Stomach (tissue), 8 donors: ENCODE measurements at regions not wholly inside any gene's neighbourhood (a gene's known extent, or its start where the extent isn't known, plus 50 kb on each side); places are given as distances from the start of the nearest gene placed in this dataset.

ENCODE experiments used
- DNase-seq, 2 donors: peaks; one replicate each; pipeline versions ENCODE4 v3.0.0 to v3.0.0-alpha.2; 2013 to 2019
- H3K27ac ChIP-seq, 5 donors: fragments of 200-600 bp in 4 of 5; sonication (generic) in 4 of 5; one replicate each; pipeline ENCODE4 v1.5.1; 2013 to 2019; ENCODE audit warnings: mild to moderate bottlenecking in 1 of 5, moderate library complexity in 1 of 5
- H3K27me3 ChIP-seq, 3 donors: fragments of 200-600 bp; sonication (generic); one replicate each; pipeline ENCODE4 v1.5.1; 2017 to 2019; ENCODE audit warnings: mixed run types in 1 of 3
- H3K36me3 ChIP-seq, 4 donors: fragments of 200-600 bp; sonication (generic); 1 replicate in 3 of 4; 2 replicates in 1 of 4; pipeline ENCODE4 v1.5.1; 2016 to 2019
- H3K4me1 ChIP-seq, 4 donors: fragments of 200-600 bp; sonication (generic); one replicate each; pipeline ENCODE4 v1.5.1; 2016 to 2019
- H3K4me3 ChIP-seq, 4 donors: fragments of 200-600 bp; sonication (generic) in 3 of 4; one replicate each; pipeline ENCODE4 v1.5.1; 2016 to 2019; ENCODE audit warnings: mild to moderate bottlenecking in 1 of 4
- H3K9me3 ChIP-seq, 4 donors: fragments of 200-600 bp; sonication (generic); one replicate each; pipeline ENCODE4 v1.5.1; 2016 to 2019
- EP300 ChIP-seq: sonication (generic); formaldehyde crosslinking; IDR thresholded peaks from one replicate; pipeline ENCODE4 v1.6.1; 2017; ENCODE audit warnings: antibody characterized with exemption
- POLR2A ChIP-seq, 4 donors: fragments of 450-650 bp; IDR thresholded peaks; one replicate each; pipeline ENCODE4 v1.6.1; 2016; ENCODE audit warnings: antibody characterized with exemption in 4 of 4, control low read depth in 2 of 4, mild to moderate bottlenecking in 1 of 4, moderate library complexity in 1 of 4
- POLR2AphosphoS5 ChIP-seq, 3 donors: sonication (generic); formaldehyde crosslinking; IDR thresholded peaks; one replicate each; pipeline ENCODE4 v1.6.1; 2016; ENCODE audit warnings: antibody characterized with exemption in 3 of 3
- WGBS, 5 donors: extraction: QIAGEN DNeasy Blood & Tissue Kit in 3 of 5; methylation state at CpG; one replicate each; pipeline versions ENCODE4 v1.1.5 to v1.1.7; 2013 to 2018; 5-methylcytosine and 5-hydroxymethylcytosine counted together
- intact Hi-C: fragments of 100-400 bp; cut with DNase I; formaldehyde crosslinking; loops from one replicate; pipeline ENCODE4 v1.15.1; 2023; ENCODE audit warnings: low total_unique reads
- TF ChIP-seq, protein P1 (sequence below), 7 experiments: fragments of 450-650 bp in 4 of 7; fragments of 200-600 bp in 3 of 7; sonication (generic) in 3 of 7; IDR thresholded peaks; one replicate each; pipeline ENCODE4 v1.5.1; 2016 to 2019; ENCODE audit warnings: antibody characterized with exemption in 7 of 7, control low read depth in 2 of 7, mild to moderate bottlenecking in 1 of 7
- donor health status: healthy with polysubstance abuse.
- donor health status: Bipolar disorder and iron deficiency.
- donor health status: healthy.

GRCh38 chr12:102728506-102729242 is 188.4 kb downstream of the PAH start:
- H3K27me3 ChIP-seq = no peaks in the 10 kb centered on the region
- DNase-seq = no peak
- intact Hi-C loops = no loop called here
- 51 to 64% (median 61%) methylated on average over 5 of the region's 5 CpGs for WGBS, 5 donors
- TF ChIP-seq POLR2AphosphoS5 (IDR thresholded peaks at IDR 0.05) (no peak), POLR2A (IDR thresholded peaks at IDR 0.05) (no peak), EP300 (no peak)
- TF ChIP-seq, protein P1, sequence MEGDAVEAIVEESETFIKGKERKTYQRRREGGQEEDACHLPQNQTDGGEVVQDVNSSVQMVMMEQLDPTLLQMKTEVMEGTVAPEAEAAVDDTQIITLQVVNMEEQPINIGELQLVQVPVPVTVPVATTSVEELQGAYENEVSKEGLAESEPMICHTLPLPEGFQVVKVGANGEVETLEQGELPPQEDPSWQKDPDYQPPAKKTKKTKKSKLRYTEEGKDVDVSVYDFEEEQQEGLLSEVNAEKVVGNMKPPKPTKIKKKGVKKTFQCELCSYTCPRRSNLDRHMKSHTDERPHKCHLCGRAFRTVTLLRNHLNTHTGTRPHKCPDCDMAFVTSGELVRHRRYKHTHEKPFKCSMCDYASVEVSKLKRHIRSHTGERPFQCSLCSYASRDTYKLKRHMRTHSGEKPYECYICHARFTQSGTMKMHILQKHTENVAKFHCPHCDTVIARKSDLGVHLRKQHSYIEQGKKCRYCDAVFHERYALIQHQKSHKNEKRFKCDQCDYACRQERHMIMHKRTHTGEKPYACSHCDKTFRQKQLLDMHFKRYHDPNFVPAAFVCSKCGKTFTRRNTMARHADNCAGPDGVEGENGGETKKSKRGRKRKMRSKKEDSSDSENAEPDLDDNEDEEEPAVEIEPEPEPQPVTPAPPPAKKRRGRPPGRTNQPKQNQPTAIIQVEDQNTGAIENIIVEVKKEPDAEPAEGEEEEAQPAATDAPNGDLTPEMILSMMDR (IDR thresholded peaks at IDR 0.05) = no peak
- no peaks in the 10 kb centered on the region for H3K36me3 ChIP-seq
- no peaks in the 10 kb centered on the region for H3K9me3 ChIP-seq
- no peak overlapping the region for H3K4me3 ChIP-seq
- no peaks in the 10 kb centered on the region for H3K4me1 ChIP-seq
- no peak overlapping the region for H3K27ac ChIP-seq

DNA sequence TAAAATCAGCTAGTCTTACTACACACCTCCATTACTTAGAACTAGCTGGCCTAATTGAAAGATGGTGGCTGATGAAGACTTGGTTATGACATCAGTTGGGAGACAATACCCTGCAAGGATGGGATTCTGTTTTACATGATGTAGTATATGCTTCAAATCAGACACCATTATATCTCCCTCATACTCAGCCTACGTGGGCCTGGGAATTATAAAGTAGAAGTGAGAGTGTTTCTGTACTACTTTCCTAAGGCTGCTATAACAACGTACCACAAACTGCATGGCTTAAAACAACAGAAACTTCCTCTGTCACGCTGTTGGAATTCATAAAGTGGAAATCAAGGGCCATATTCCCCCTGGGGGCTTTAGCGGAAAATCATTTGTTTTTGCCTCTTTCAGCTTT is 190.4 kb downstream of the PAH start:
- TF ChIP-seq POLR2A (IDR thresholded peaks at IDR 0.05) (no peak), EP300 (no peak), POLR2AphosphoS5 (IDR thresholded peaks at IDR 0.05) (no peak)
- TF ChIP-seq, protein P1 (IDR thresholded peaks at IDR 0.05) = no peak
- DNase-seq = no peak
- H3K4me1 ChIP-seq = no peaks in the 10 kb centered on the region
- no peaks in the 10 kb centered on the region for H3K9me3 ChIP-seq
- no peak overlapping the region for H3K27ac ChIP-seq
- H3K4me3 ChIP-seq = no peak overlapping the region
- WGBS, 5 donors = 89 to 94% (median 92%) methylated on average over 4 of the region's 4 CpGs
- intact Hi-C loops = no loop called here
- H3K27me3 ChIP-seq = no peaks in the 10 kb centered on the region
- no peaks in the 10 kb centered on the region for H3K36me3 ChIP-seq

DNA sequence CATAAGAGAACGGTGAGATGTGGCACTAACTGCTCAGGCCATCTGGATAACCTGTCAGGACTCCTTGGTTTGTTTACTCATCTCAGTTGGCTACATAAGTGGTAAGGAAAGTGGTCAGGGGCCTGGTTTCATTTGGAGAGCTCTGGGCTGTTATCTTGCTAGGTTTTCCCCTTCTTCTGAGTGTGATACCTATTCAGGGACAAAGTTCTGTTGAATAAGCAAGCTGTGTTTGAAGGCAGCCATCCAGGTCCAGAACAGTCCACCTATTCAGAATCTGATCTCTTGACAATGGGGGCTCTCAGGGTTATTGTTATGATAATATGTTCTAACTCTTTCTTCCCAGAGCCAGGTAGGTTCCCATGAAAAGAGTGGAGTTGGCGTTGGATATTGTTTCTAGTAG is 194.9 kb downstream of the PAH start:
- WGBS, 5 donors = 53 to 70% (median 60%) methylated on average over 2 of the region's 2 CpGs
- DNase-seq = no peak
- intact Hi-C loops = no loop called here
- H3K4me1 ChIP-seq = no peaks in the 10 kb centered on the region
- TF ChIP-seq POLR2AphosphoS5 (IDR thresholded peaks at IDR 0.05) (no peak), POLR2A (IDR thresholded peaks at IDR 0.05) (no peak)
- TF ChIP-seq, protein P1 (IDR thresholded peaks at IDR 0.05) = no peak
- no peaks in the 10 kb centered on the region for H3K9me3 ChIP-seq
- H3K27ac ChIP-seq = no peak overlapping the region
- H3K4me3 ChIP-seq = no peak overlapping the region
- no peaks in the 10 kb centered on the region for H3K36me3 ChIP-seq
- no peaks in the 10 kb centered on the region for H3K27me3 ChIP-seq

GRCh38 chr12:102708108-102708507 is 208.9 kb downstream of the PAH start:
- WGBS, 5 donors = 56 to 73% (median 66%) methylated on average over 3 of the region's 3 CpGs
- intact Hi-C loops = no loop called here
- Histone ChIP-seq H3K27ac (peak overlapping the region in 1 of 5 donors; percentile 13), H3K4me1 (no peaks in the 10 kb centered on the region), H3K4me3 (no peak overlapping the region), H3K9me3 (no peaks in the 10 kb centered on the region), H3K36me3 (no peaks in the 10 kb centered on the region), H3K27me3 (no peaks in the 10 kb centered on the region)
- DNase-seq = peak in 1 of 2 donors; percentile 24
- no peak for TF ChIP-seq POLR2AphosphoS5 (IDR thresholded peaks at IDR 0.05)
- TF ChIP-seq, protein P1 (IDR thresholded peaks at IDR 0.05) = no peak
- TF ChIP-seq EP300 = no peak
- no peak for TF ChIP-seq POLR2A (IDR thresholded peaks at IDR 0.05)
